SK-N-MC (cell line): ENCODE measurements at regions not wholly inside any gene's neighbourhood (a gene's known extent, or its start where the extent isn't known, plus 50 kb on each side); places are given as distances from the start of the nearest gene placed in this dataset.

Experiments
- EZH2 ChIP-seq: fragments of 200-600 bp; sonication (generic); IDR thresholded peaks from one replicate; pipeline ENCODE4 v1.6.1; 2017; ENCODE audit warnings: antibody characterized with exemption
- POLR2AphosphoS5 ChIP-seq: IDR thresholded peaks from 2 replicates; pipeline ENCODE4 v1.6.1; 2012; ENCODE audit warnings: mild to moderate bottlenecking, low read depth, low read length, borderline replicate concordance

GRCh38 chr6:143594647-143595046, 83.1 kb upstream of the PHACTR2 start:
- TF ChIP-seq POLR2AphosphoS5 = no peak
- TF ChIP-seq EZH2 = no peak
